Tibial nerve (tissue), 4 donors: ENCODE measurements at regions not wholly inside any gene's neighbourhood (a gene's known extent, or its start where the extent isn't known, plus 50 kb on each side); places are given as distances from the start of the nearest gene placed in this dataset.

Experiments
- DNase-seq, 2 donors: peaks; one replicate each; pipeline ENCODE4 v3.0.0-alpha.2; 2019; ENCODE audit warnings: low spot score in 2 of 2
- H3K27ac ChIP-seq, 4 donors: fragments of 200-600 bp; sonication (generic) in 3 of 4; one replicate each; pipeline ENCODE4 v1.5.1; 2017 to 2019; ENCODE audit warnings: mild to moderate bottlenecking in 1 of 4
- H3K27me3 ChIP-seq, 2 donors: fragments of 200-600 bp; sonication (generic) in 1 of 2; one replicate each; pipeline versions ENCODE4 v1.5.1 to v1.6.0; 2017 to 2019
- H3K36me3 ChIP-seq, 3 donors: fragments of 200-600 bp; sonication (generic); one replicate each; pipeline ENCODE4 v1.5.1; 2018 to 2019
- H3K4me1 ChIP-seq, 4 donors: fragments of 200-600 bp; sonication (generic) in 3 of 4; one replicate each; pipeline ENCODE4 v1.5.1; 2017 to 2019
- H3K4me3 ChIP-seq, 4 donors: fragments of 200-600 bp; sonication (generic) in 3 of 4; one replicate each; pipeline ENCODE4 v1.5.1; 2017 to 2019; ENCODE audit warnings: mild to moderate bottlenecking in 1 of 4, moderate library complexity in 1 of 4
- H3K9me3 ChIP-seq, 4 donors: fragments of 200-600 bp; sonication (generic) in 3 of 4; one replicate each; pipeline ENCODE4 v1.5.1; 2017 to 2019
- EP300 ChIP-seq, 2 donors: sonication (generic); formaldehyde crosslinking; IDR thresholded peaks; one replicate each; pipeline ENCODE4 v1.6.1; 2017; ENCODE audit warnings: antibody characterized with exemption in 2 of 2, mild to moderate bottlenecking in 1 of 2
- POLR2A ChIP-seq, 2 donors: fragments of 450-650 bp; IDR thresholded peaks; one replicate each; pipeline ENCODE4 v1.6.1; 2017; ENCODE audit warnings: antibody characterized with exemption in 2 of 2, mild to moderate bottlenecking in 2 of 2, moderate library complexity in 2 of 2
- WGBS, 2 donors: methylation state at CpG; one replicate each; pipeline ENCODE4 v1.1.5; 2018; 5-methylcytosine and 5-hydroxymethylcytosine counted together
- TF ChIP-seq, protein P1 (sequence below), 5 experiments: fragments of 200-600 bp in 3 of 5; fragments of 450-650 bp in 2 of 5; sonication (generic) in 3 of 5; IDR thresholded peaks; one replicate each; pipeline ENCODE4 v1.5.1; 2016 to 2019; ENCODE audit warnings: antibody characterized with exemption in 5 of 5, mild to moderate bottlenecking in 3 of 5, moderate library complexity in 2 of 5

DNA sequence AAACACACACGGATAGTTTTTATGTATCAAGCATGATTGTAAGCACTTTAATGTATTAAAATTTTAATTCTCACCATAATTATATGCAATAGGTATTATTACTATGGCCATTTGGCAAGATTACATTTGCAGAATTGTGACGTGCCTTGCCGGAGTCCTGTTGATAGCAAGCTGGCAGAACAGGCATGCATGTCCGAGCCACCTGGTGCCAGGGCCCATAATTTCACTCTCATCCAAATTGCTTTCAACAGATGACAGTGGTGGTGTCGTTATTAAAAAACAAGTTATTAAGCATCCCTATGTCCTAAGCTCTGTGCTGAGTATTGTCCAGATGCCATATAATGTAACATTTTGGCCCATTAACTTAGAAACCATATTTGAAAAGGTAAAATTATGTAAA is 374.3 kb downstream of the FOXO1 start:
- Histone ChIP-seq H3K4me1 (no peaks in the 10 kb centered on the region), H3K4me3 (no peak overlapping the region), H3K27me3 (no peaks in the 10 kb centered on the region), H3K27ac (no peak overlapping the region), H3K36me3 (no peaks in the 10 kb centered on the region), H3K9me3 (peaks cover 0 to 14% (median 0%) of the 10 kb centered on the region in 4 donors)
- no peak for DNase-seq
- WGBS, 2 donors: 94 to 95% methylated on average over 5 of the region's 5 CpGs
- TF ChIP-seq, protein P1, sequence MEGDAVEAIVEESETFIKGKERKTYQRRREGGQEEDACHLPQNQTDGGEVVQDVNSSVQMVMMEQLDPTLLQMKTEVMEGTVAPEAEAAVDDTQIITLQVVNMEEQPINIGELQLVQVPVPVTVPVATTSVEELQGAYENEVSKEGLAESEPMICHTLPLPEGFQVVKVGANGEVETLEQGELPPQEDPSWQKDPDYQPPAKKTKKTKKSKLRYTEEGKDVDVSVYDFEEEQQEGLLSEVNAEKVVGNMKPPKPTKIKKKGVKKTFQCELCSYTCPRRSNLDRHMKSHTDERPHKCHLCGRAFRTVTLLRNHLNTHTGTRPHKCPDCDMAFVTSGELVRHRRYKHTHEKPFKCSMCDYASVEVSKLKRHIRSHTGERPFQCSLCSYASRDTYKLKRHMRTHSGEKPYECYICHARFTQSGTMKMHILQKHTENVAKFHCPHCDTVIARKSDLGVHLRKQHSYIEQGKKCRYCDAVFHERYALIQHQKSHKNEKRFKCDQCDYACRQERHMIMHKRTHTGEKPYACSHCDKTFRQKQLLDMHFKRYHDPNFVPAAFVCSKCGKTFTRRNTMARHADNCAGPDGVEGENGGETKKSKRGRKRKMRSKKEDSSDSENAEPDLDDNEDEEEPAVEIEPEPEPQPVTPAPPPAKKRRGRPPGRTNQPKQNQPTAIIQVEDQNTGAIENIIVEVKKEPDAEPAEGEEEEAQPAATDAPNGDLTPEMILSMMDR (IDR thresholded peaks at IDR 0.05): no peak
- no peak for TF ChIP-seq POLR2A (IDR thresholded peaks at IDR 0.05)
- TF ChIP-seq EP300 (IDR thresholded peaks at IDR 0.05): no peak

DNA sequence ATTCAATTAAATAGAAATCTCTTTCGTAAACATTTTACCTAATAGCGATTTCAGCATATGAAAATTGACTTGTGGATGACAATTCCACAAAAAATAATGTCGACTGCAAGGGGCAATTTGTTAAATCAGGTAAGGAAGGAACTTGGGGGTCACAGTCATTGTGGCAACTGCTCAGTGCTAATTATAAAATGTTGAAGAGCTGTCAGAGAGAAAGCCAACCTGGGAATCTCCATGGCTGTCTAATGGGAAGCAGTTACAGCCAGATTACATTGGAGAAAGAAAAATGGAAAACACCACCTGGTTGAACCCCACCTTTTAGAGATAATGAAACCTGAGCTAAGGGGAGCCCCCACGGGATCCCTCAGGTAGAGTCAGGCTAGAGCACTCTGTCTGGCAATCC is 373.9 kb downstream of the FOXO1 start:
- WGBS, 2 donors: 85 to 94% methylated on average over 4 of the region's 4 CpGs
- DNase-seq: no peak

DNA sequence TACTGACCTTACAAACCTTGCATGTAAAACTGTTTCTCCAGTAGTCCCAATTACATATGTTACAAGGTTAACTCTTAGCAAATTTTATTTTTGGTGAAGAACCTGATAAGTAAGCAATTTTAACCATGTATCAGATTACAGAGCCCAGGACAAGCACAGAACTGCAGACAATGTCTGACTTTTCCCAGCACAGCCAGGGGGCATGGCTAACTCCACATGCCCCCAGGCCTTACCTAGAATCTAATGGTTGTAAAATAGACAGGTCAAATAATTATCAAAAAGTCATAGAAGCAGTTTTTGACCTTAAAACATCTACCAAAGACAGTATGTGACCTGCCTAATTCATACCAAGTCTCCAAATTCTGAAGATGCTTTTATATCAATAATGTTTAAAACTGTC is 364.1 kb downstream of the FOXO1 start:
- Histone ChIP-seq H3K27me3 (no peaks in the 10 kb centered on the region), H3K9me3 (peaks cover 0 to 14% (median 0%) of the 10 kb centered on the region in 4 donors), H3K4me1 (no peaks in the 10 kb centered on the region), H3K36me3 (no peaks in the 10 kb centered on the region), H3K27ac (no peak overlapping the region), H3K4me3 (no peak overlapping the region)
- TF ChIP-seq EP300 (IDR thresholded peaks at IDR 0.05) (no peak), POLR2A (IDR thresholded peaks at IDR 0.05) (no peak)
- TF ChIP-seq, protein P1 (IDR thresholded peaks at IDR 0.05): no peak
- DNase-seq: no peak

More for the DNA sequence above, 373.9 kb downstream of the FOXO1 start:
- Histone ChIP-seq H3K4me1 (no peaks in the 10 kb centered on the region), H3K27ac (no peak overlapping the region), H3K27me3 (no peaks in the 10 kb centered on the region), H3K36me3 (no peaks in the 10 kb centered on the region), H3K9me3 (peaks cover 0 to 14% (median 0%) of the 10 kb centered on the region in 4 donors), H3K4me3 (no peak overlapping the region)
- TF ChIP-seq POLR2A (IDR thresholded peaks at IDR 0.05): no peak
- TF ChIP-seq EP300 (IDR thresholded peaks at IDR 0.05): no peak
- TF ChIP-seq, protein P1 (IDR thresholded peaks at IDR 0.05): no peak

DNA sequence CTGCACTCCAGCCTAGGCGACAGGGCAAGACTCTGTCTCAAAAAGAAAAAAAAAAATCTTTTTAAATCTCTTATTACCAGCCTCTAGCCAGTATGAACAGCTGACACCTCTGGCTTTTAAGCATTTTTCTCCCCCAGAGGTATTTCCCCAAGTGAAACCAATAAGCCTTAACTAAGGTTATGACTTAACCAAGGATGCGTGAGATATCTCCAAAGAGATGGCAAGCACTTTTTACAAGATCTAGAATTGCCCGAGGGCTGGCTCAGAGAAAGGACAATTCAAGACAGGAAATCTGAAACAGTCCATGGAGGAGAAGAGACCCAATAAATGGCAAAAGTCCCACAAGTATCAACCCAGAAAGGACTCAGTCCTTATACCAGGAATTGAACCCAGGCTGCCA is 362.1 kb downstream of the FOXO1 start:
- Histone ChIP-seq H3K36me3 (no peaks in the 10 kb centered on the region), H3K4me1 (no peaks in the 10 kb centered on the region), H3K27ac (no peak overlapping the region), H3K4me3 (no peak overlapping the region), H3K9me3 (peaks cover 0 to 14% (median 0%) of the 10 kb centered on the region in 4 donors), H3K27me3 (no peaks in the 10 kb centered on the region)
- TF ChIP-seq, protein P1 (IDR thresholded peaks at IDR 0.05): no peak
- TF ChIP-seq POLR2A (IDR thresholded peaks at IDR 0.05): no peak
- TF ChIP-seq EP300 (IDR thresholded peaks at IDR 0.05): no peak
- DNase-seq: no peak
- WGBS, 2 donors: 72 to 75% methylated on average over 3 of the region's 3 CpGs

DNA sequence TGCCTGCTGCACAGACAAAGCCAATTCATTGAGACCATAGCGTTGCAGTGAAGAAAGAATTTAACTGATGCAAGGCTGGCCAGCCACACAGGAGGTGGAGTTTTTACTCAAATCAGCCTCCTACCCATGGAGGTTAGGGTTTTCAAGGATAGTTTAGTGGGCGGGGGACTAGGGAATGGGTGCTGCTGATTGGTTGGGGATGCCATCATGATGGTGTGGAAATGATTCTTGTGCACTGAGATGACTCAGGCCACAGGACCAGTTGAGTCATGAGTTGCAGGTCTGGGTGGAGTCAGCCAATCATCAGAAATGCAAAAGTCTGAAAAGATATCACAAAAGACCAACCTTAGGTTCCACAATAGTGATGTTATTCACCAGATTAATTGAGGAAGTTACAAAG is 359.6 kb downstream of the FOXO1 start:
- H3K4me3 ChIP-seq: no peak overlapping the region
- H3K4me1 ChIP-seq: no peaks in the 10 kb centered on the region
- no peak for DNase-seq
- H3K9me3 ChIP-seq: peaks cover 0 to 14% (median 0%) of the 10 kb centered on the region in 4 donors
- H3K27me3 ChIP-seq: no peaks in the 10 kb centered on the region
- no peak overlapping the region for H3K27ac ChIP-seq
- TF ChIP-seq POLR2A (IDR thresholded peaks at IDR 0.05) (no peak), EP300 (IDR thresholded peaks at IDR 0.05) (no peak)
- TF ChIP-seq, protein P1 (IDR thresholded peaks at IDR 0.05): no peak
- H3K36me3 ChIP-seq: no peaks in the 10 kb centered on the region
- 82 to 89% methylated on average over 2 of the region's 2 CpGs for WGBS, 2 donors
